PC-3 (cell line): ENCODE measurements at regions not wholly inside any gene's neighbourhood (a gene's known extent, or its start where the extent isn't known, plus 50 kb on each side); places are given as distances from the start of the nearest gene placed in this dataset.

Source experiments
- ATAC-seq: fragments of 200-7000 bp; cut with Tn5 transposase; 2 replicates; pipeline ENCODE4 v1.9.1; 2020; ENCODE audit warnings: mild to moderate bottlenecking, moderate library complexity
- BruUV-seq: library from RNA; stranded (reverse); fragments of 400-500 nt; replicated peaks from 2 replicates; lab custom pipeline; 2021; lab: Mats Ljungman, UMichigan
- CTCF ChIA-PET: fragments of 300-600 bp; sonication (Branson Sonifier 250); formaldehyde crosslinking; loops from one replicate; lab custom pipeline; 2022; ENCODE audit warnings: antibody characterized with exemption; lab: Charles Lee
- POLR2A ChIA-PET: fragments of 300-600 bp; sonication (Branson Sonifier 250); formaldehyde crosslinking; loops from one replicate; lab custom pipeline; 2022; ENCODE audit warnings: antibody characterized with exemption; ENCODE audit not compliant: unreplicated experiment; lab: Charles Lee
- DNase-seq: peaks from one replicate; pipeline ENCODE4 v3.0.0-alpha.2; 2015
- H2AFZ ChIP-seq: fragments of 300-600 bp; sonication (generic); 2 replicates; pipeline ENCODE4 v1.6.0; 2016; ENCODE audit warnings: antibody characterized with exemption, low read length
- H3F3A ChIP-seq: fragments of 300-600 bp; sonication (generic); one replicate; pipeline ENCODE4 v1.6.0; 2017; ENCODE audit warnings: antibody characterized with exemption, low read length, control low read depth, mild to moderate bottlenecking; ENCODE audit not compliant: unreplicated experiment
- H3K27ac ChIP-seq: fragments of 300-600 bp; sonication (generic); 2 replicates; pipeline ENCODE4 v1.5.1; 2016; ENCODE audit warnings: mild to moderate bottlenecking, low read length
- H3K27me3 ChIP-seq: fragments of 300-600 bp; sonication (generic); 2 replicates; pipeline ENCODE4 v1.6.1; 2016; ENCODE audit warnings: low read length, mixed read lengths
- H3K36me3 ChIP-seq: fragments of 300-600 bp; sonication (generic); 2 replicates; pipeline ENCODE4 v1.6.1; 2016; ENCODE audit warnings: low read depth, mixed run types, low read length, mixed read lengths
- H3K4me1 ChIP-seq: fragments of 300-600 bp; sonication (generic); 2 replicates; pipeline ENCODE4 v1.5.1; 2016; ENCODE audit warnings: low read length; ENCODE audit not compliant: insufficient read depth
- H3K4me2 ChIP-seq: fragments of 300-600 bp; sonication (generic); 2 replicates; pipeline ENCODE4 v1.6.0; 2016; ENCODE audit warnings: low read length
- H3K4me3 ChIP-seq: fragments of 300-600 bp; sonication (generic); 2 replicates; pipeline ENCODE4 v1.5.1; 2016; ENCODE audit warnings: mild to moderate bottlenecking, low read length, mixed read lengths
- H3K79me2 ChIP-seq: fragments of 300-600 bp; sonication (generic); 2 replicates; pipeline ENCODE4 v1.6.1; 2017; ENCODE audit warnings: low read length, mixed read lengths
- H3K9ac ChIP-seq: fragments of 300-600 bp; sonication (generic); 2 replicates; pipeline ENCODE4 v1.6.0; 2016; ENCODE audit warnings: mild to moderate bottlenecking, low read length
- H3K9me2 ChIP-seq: fragments of 300-600 bp; sonication (generic); replicated peaks from 2 replicates; pipeline ENCODE4 v1.6.1; 2016; ENCODE audit warnings: mixed run types, low read length, mixed read lengths
- H3K9me3 ChIP-seq: fragments of 300-600 bp; sonication (generic); 2 replicates; pipeline ENCODE4 v1.6.1; 2016; ENCODE audit warnings: low read length, mixed read lengths
- H4K20me1 ChIP-seq: fragments of 300-600 bp; sonication (generic); 2 replicates; pipeline ENCODE4 v1.6.1; 2016; ENCODE audit warnings: low read length, mixed read lengths
- CTCF ChIP-seq: fragments of 300-600 bp; sonication (generic); conservative IDR thresholded peaks from 2 replicates; pipeline ENCODE4 v1.5.1; 2017; ENCODE audit warnings: antibody characterized with exemption, low read depth, mild to moderate bottlenecking, low read length
- EZH2 ChIP-seq: fragments of 300-600 bp; sonication (generic); IDR thresholded peaks from one replicate; pipeline ENCODE4 v1.6.1; 2017; ENCODE audit warnings: antibody characterized with exemption, mild to moderate bottlenecking, low read length; ENCODE audit not compliant: unreplicated experiment
- EZH2phosphoT487 ChIP-seq: fragments of 300-600 bp; sonication (generic); IDR thresholded peaks from 2 replicates; pipeline ENCODE4 v1.6.1; 2018; ENCODE audit warnings: mild to moderate bottlenecking, antibody characterized with exemption, low read length, borderline replicate concordance
- intact Hi-C: fragments of 100-400 bp; cut with micrococcal nuclease; formaldehyde crosslinking; loops from 2 replicates; pipeline ENCODE4 v1.9.0; 2023

GRCh38 chr9:89839952-89840351, 235.1 kb downstream of the GADD45G start:
- no peaks in the 10 kb centered on the region for H4K20me1 ChIP-seq
- BruUV-seq, result no TSS peak
- POLR2A ChIA-PET, result no interaction called here
- CTCF ChIA-PET, result no interaction called here
- no peaks in the 10 kb centered on the region for H3K79me2 ChIP-seq
- H3K4me3 ChIP-seq, result no peak overlapping the region
- no peak overlapping the region for H2AFZ ChIP-seq
- no peaks in the 10 kb centered on the region for H3K9me3 ChIP-seq
- H3K9ac ChIP-seq, result no peak overlapping the region
- no peak overlapping the region for H3K27ac ChIP-seq
- TF ChIP-seq EZH2phosphoT487, result no peak
- no peak for TF ChIP-seq CTCF
- no peak for TF ChIP-seq EZH2
- ATAC-seq (no peak), DNase-seq (no peak)
- H3K4me2 ChIP-seq, result no peak overlapping the region
- no peaks in the 10 kb centered on the region for H3K4me1 ChIP-seq
- intact Hi-C loops, result no loop called here
- peaks cover 32% of the 10 kb centered on the region for H3K27me3 ChIP-seq
- no peaks in the 10 kb centered on the region for H3K36me3 ChIP-seq
- H3K9me2 ChIP-seq, result no peaks in the 10 kb centered on the region
- no peaks in the 10 kb centered on the region for H3F3A ChIP-seq

- CTCF ChIA-PET, result no interaction called here
- Histone ChIP-seq H3K27ac (no peak overlapping the region), H3K9me2 (no peaks in the 10 kb centered on the region), H3K9me3 (no peaks in the 10 kb centered on the region), H3K9ac (no peak overlapping the region), H3K36me3 (no peaks in the 10 kb centered on the region), H3F3A (no peaks in the 10 kb centered on the region), H3K4me3 (no peak overlapping the region), H4K20me1 (no peaks in the 10 kb centered on the region), H3K79me2 (no peaks in the 10 kb centered on the region), H2AFZ (no peak overlapping the region), H3K27me3 (peaks cover 24% of the 10 kb centered on the region), H3K4me1 (no peaks in the 10 kb centered on the region), H3K4me2 (no peak overlapping the region)
- no peak for ATAC-seq
- no peak for DNase-seq
- POLR2A ChIA-PET, result no interaction called here
- BruUV-seq, result no TSS peak
- intact Hi-C loops, result no loop called here
- TF ChIP-seq CTCF, result no peak
- TF ChIP-seq EZH2, result no peak
- TF ChIP-seq EZH2phosphoT487, result no peak
These were observed 236.6 kb downstream of the GADD45G start for GRCh38 chr9:89841456-89841855.

GRCh38 chr9:89842267-89842768, 237.5 kb downstream of the GADD45G start:
- no TSS peak for BruUV-seq
- no peaks in the 10 kb centered on the region for H3K9me3 ChIP-seq
- H4K20me1 ChIP-seq, result no peaks in the 10 kb centered on the region
- no peak overlapping the region for H3K9ac ChIP-seq
- H3F3A ChIP-seq, result no peaks in the 10 kb centered on the region
- no peaks in the 10 kb centered on the region for H3K9me2 ChIP-seq
- H3K27ac ChIP-seq, result no peak overlapping the region
- no peak overlapping the region for H3K4me2 ChIP-seq
- H3K27me3 ChIP-seq, result peaks cover 20% of the 10 kb centered on the region
- intact Hi-C loops, result no loop called here
- TF ChIP-seq EZH2phosphoT487 (no peak), CTCF (no peak), EZH2 (no peak)
- DNase-seq (no peak), ATAC-seq (no peak)
- H3K4me3 ChIP-seq, result no peak overlapping the region
- H3K36me3 ChIP-seq, result no peaks in the 10 kb centered on the region
- ChIA-PET POLR2A (no interaction called here), CTCF (no interaction called here)
- H3K4me1 ChIP-seq, result no peaks in the 10 kb centered on the region
- no peaks in the 10 kb centered on the region for H3K79me2 ChIP-seq
- no peak overlapping the region for H2AFZ ChIP-seq
